ENCODE measurements at regions not wholly inside any gene's neighbourhood (a gene's known extent, or its start where the extent isn't known, plus 50 kb on each side); places are given as distances from the start of the nearest gene placed in this dataset.

DNA sequence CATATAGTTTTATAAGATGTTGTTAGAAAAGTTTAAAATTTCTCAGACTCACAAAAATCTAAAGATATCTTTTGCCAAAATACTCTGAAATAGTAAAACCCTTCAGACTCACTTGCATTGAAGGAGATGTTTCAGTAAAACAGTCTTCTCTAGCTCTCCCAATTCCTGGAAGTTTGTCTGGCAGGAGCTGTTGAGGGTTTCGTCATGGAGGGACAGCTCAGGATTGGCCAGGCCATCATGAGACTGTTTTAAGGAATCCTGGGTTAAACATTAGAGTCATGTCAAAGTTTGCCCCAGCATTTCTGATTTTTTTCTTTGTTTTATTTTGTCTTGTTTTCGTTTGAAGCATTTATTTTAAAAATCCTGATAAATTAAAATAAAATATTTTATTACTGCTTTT, 293.8 kb upstream of the PBX1 start:
- no peak for DNase-seq (ENCODE audit: extremely low spot score)
- no peaks in the 10 kb centered on the region for H3K27me3 ChIP-seq
- 56% methylated on average over 2 of the region's 2 CpGs for WGBS

DNA sequence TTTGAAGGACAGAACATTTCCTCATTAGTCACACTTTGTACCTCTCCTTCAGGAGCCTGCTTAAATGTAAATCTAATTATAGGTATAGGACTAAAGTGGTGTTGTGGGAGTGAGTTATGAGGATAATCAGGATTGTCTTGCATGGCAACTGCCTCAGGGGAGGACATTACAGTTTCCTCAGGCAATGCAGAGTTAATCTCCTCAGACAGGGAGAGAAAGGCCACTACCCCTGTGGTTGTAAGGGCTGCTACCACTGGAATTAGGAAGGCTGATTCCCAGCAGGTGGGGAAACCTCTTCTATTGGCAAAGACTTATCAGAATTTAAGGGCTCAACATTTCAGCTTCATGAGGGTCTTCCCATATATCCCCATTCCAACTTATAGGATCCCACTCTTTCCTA, 286.8 kb upstream of the PBX1 start:
- intact Hi-C loops (cut with DNase I) = no loop called here
- Histone ChIP-seq H3K27me3 (no peaks in the 10 kb centered on the region), H3K27ac (replicated peaks in 1 of 4) (no peak overlapping the region), H3K36me3 (no peaks in the 10 kb centered on the region), H3K4me3 (no peak overlapping the region), H3K9me3 (no peaks in the 10 kb centered on the region), H3K4me1 (no peaks in the 10 kb centered on the region)
- DNase-seq (ENCODE audit: extremely low spot score) = no peak
- no peak for TF ChIP-seq EP300 (IDR thresholded peaks at IDR 0.05)
- TF ChIP-seq POLR2A (IDR thresholded peaks at IDR 0.05; ENCODE audit: low read depth) = no peak
- TF ChIP-seq CTCF (IDR thresholded peaks at IDR 0.05) = no peak
- no peak for TF ChIP-seq POLR2AphosphoS5 (IDR thresholded peaks at IDR 0.05)

More for the DNA sequence above, 293.8 kb upstream of the PBX1 start:
- Histone ChIP-seq H3K36me3 (no peaks in the 10 kb centered on the region), H3K27ac (replicated peaks in 1 of 4) (no peak overlapping the region), H3K4me3 (no peak overlapping the region), H3K9me3 (no peaks in the 10 kb centered on the region), H3K4me1 (no peaks in the 10 kb centered on the region)
- no peak for TF ChIP-seq POLR2AphosphoS5 (IDR thresholded peaks at IDR 0.05)
- no peak for TF ChIP-seq CTCF (IDR thresholded peaks at IDR 0.05)
- no peak for TF ChIP-seq EP300 (IDR thresholded peaks at IDR 0.05)
- intact Hi-C loops (cut with DNase I) = no loop called here

DNA sequence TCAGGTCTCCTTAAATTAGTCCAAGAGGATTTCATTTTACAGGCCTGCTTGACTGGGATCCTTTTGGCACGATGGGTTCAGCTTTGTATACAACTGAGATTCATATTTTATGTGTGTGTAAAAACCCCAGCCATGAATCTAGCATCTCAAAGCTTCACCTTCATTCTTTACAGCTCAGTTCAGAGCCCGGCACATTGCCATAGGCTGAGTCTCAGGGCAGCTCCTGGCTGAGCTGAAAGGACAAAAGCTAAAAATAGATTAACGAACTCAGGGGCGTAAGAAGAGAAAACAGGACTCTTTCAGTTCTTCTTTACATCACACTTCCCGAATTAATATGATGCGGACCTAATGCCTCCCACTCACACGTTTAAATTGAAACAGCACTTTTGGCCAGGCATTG, 262.8 kb upstream of the PBX1 start:
- 50% methylated on average over 7 of the region's 7 CpGs for WGBS
- H3K4me3 ChIP-seq = peak overlapping the region; percentile 5 to 29 (median 27)

DNA sequence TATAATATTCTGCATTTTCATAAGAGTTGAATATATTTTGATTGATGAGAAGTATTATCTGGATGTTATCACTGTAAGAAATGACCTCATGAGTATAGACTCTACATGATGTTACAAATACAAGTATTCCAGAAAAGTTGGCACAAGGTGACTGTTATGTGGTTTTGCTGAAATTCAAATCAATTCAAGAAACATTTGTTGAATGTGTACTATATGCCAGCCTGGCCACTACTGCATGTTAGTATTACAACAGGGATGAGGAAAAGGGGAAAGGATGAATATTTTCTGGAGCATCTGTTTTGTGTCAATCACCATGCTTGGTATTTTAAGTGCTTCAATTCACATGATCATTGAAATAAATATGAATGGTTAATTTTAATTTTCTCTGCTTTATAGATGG, 250.9 kb upstream of the PBX1 start:
- H3K36me3 ChIP-seq = no peaks in the 10 kb centered on the region
- intact Hi-C loops (cut with DNase I) = no loop called here
- DNase-seq (ENCODE audit: extremely low spot score) = no peak
- H3K4me3 ChIP-seq = no peak overlapping the region
- no peak overlapping the region for H3K27ac ChIP-seq (replicated peaks in 1 of 4)
- no peaks in the 10 kb centered on the region for H3K9me3 ChIP-seq
- TF ChIP-seq POLR2AphosphoS5 (IDR thresholded peaks at IDR 0.05) (no peak), POLR2A (IDR thresholded peaks at IDR 0.05; ENCODE audit: low read depth) (no peak)
- peaks cover 0 to 6% (median 0%) of the 10 kb centered on the region in 4 donors for H3K4me1 ChIP-seq
- no peaks in the 10 kb centered on the region for H3K27me3 ChIP-seq

More for the DNA sequence above, 262.8 kb upstream of the PBX1 start:
- peaks cover 0 to 16% (median 9%) of the 10 kb centered on the region in 4 donors for H3K4me1 ChIP-seq
- peak overlapping the region; percentile 67 to 73 (median 70) for H3K27ac ChIP-seq (replicated peaks in 1 of 4)
- TF ChIP-seq POLR2AphosphoS5 (IDR thresholded peaks at IDR 0.05) (no peak), CTCF (IDR thresholded peaks at IDR 0.05) (no peak), POLR2A (IDR thresholded peaks at IDR 0.05; ENCODE audit: low read depth) (no peak), EP300 (IDR thresholded peaks at IDR 0.05) (no peak)
- no peaks in the 10 kb centered on the region for H3K9me3 ChIP-seq
- no peak for DNase-seq (ENCODE audit: extremely low spot score)
- H3K36me3 ChIP-seq = no peaks in the 10 kb centered on the region
- H3K27me3 ChIP-seq = no peaks in the 10 kb centered on the region
- intact Hi-C loops (cut with DNase I) = no loop called here

- intact Hi-C loops (cut with DNase I) = no loop called here
- 51% methylated on average over 3 of the region's 3 CpGs for WGBS
- TF ChIP-seq CTCF (IDR thresholded peaks at IDR 0.05) (no peak), EP300 (IDR thresholded peaks at IDR 0.05) (no peak), POLR2AphosphoS5 (IDR thresholded peaks at IDR 0.05) (no peak), POLR2A (IDR thresholded peaks at IDR 0.05; ENCODE audit: low read depth) (no peak)
Measured at GRCh38 chr1:164310166-164310565, 248.8 kb upstream of the PBX1 start.

More at GRCh38 chr1:164310166-164310565, 248.8 kb upstream of the PBX1 start:
- Histone ChIP-seq H3K4me1 (peaks cover 0 to 23% (median 18%) of the 10 kb centered on the region in 4 donors), H3K27ac (replicated peaks in 1 of 4) (no peak overlapping the region), H3K4me3 (no peak overlapping the region), H3K27me3 (no peaks in the 10 kb centered on the region), H3K9me3 (no peaks in the 10 kb centered on the region), H3K36me3 (no peaks in the 10 kb centered on the region)
- DNase-seq (ENCODE audit: extremely low spot score) = no peak
